ENCODE measurements at regions not wholly inside any gene's neighbourhood (a gene's known extent, or its start where the extent isn't known, plus 50 kb on each side); places are given as distances from the start of the nearest gene placed in this dataset.

DNA sequence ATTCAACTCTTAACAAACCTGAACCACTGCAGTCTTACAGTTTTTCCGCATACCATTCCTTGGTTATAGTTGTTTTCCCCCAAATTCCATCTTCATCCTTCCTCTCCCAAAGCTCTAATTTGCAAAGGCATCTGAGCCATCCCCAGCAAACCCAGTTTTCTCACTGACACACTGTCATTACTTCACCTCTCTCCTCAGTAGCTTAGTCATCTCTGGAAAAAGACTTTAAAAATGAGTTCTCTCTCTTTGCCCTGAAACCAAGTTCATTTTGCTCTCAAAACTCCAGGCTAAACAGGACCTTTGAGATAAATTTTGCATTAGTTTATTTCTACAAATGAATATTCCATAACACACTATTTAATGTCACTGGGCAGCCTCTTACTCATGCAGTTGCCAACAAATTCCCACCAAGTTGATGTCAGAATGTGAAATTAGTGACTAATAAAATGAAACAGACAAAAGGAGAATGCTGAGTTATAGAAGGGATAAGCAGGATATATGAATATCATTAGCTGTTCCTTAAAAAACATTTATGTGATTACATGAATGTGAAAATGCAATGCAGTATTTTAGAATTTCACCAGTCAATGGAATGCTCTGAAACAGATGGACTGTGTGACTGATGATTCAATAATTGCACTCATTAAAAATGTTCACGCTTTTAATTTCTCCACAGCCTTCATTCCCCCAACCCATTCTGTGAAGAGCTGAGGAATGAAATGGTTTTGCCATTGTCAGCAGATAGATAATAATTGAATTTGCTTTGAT is 107.4 kb upstream of the DMAC1 start:
- TF ChIP-seq, protein P1, sequence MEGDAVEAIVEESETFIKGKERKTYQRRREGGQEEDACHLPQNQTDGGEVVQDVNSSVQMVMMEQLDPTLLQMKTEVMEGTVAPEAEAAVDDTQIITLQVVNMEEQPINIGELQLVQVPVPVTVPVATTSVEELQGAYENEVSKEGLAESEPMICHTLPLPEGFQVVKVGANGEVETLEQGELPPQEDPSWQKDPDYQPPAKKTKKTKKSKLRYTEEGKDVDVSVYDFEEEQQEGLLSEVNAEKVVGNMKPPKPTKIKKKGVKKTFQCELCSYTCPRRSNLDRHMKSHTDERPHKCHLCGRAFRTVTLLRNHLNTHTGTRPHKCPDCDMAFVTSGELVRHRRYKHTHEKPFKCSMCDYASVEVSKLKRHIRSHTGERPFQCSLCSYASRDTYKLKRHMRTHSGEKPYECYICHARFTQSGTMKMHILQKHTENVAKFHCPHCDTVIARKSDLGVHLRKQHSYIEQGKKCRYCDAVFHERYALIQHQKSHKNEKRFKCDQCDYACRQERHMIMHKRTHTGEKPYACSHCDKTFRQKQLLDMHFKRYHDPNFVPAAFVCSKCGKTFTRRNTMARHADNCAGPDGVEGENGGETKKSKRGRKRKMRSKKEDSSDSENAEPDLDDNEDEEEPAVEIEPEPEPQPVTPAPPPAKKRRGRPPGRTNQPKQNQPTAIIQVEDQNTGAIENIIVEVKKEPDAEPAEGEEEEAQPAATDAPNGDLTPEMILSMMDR (IDR thresholded peaks at IDR 0.05) = no peak
- TF ChIP-seq EP300 (IDR thresholded peaks at IDR 0.05) = no peak
- no peak for TF ChIP-seq POLR2AphosphoS5 (IDR thresholded peaks at IDR 0.05)
- TF ChIP-seq POLR2A (IDR thresholded peaks at IDR 0.05) = no peak
- Histone ChIP-seq H3K36me3 (no peaks in the 10 kb centered on the region), H3K4me3 (no peak overlapping the region), H3K4me1 (no peaks in the 10 kb centered on the region), H3K9me3 (no peaks in the 10 kb centered on the region), H3K27me3 (no peaks in the 10 kb centered on the region), H3K27ac (no peak overlapping the region)
- 66 to 100% (median 96%) methylated on average over 2 of the region's 2 CpGs for WGBS, 5 donors
- intact Hi-C loops (cut with DNase I; ENCODE audit: low total_unique reads) = no loop called here
- DNase-seq = no peak

DNA sequence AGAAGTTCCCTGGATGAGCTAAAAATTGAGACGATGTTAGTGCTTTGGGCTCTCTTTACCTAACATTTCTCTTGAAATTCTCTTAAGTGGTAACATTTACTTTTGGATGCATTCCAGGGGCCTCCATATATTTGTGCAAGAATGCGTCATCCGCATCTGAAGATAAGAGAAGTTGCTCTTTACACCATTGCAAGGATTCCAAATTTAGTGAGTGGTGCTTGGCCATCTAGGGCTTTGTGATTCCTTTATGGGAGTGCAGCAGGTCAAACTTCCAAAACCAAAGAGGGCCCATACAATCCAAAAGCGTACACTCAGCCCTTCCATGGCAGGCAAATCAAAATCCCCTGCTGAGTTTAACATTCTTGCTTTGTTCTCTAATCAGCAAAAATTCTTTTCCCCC is 102.0 kb upstream of the DMAC1 start:
- no peak overlapping the region for H3K4me3 ChIP-seq
- peaks cover 0 to 3% (median 0%) of the 10 kb centered on the region in 4 donors for H3K4me1 ChIP-seq
- WGBS, 5 donors = 45 to 66% (median 49%) methylated on average over 4 of the region's 4 CpGs
- H3K36me3 ChIP-seq = no peaks in the 10 kb centered on the region
- no peaks in the 10 kb centered on the region for H3K9me3 ChIP-seq
- H3K27me3 ChIP-seq = no peaks in the 10 kb centered on the region
- no peak overlapping the region for H3K27ac ChIP-seq
- TF ChIP-seq, protein P1 (IDR thresholded peaks at IDR 0.05) = no peak
- no peak for TF ChIP-seq POLR2AphosphoS5 (IDR thresholded peaks at IDR 0.05)
- TF ChIP-seq POLR2A (IDR thresholded peaks at IDR 0.05) = no peak
- TF ChIP-seq EP300 (IDR thresholded peaks at IDR 0.05) = no peak
- intact Hi-C loops (cut with DNase I; ENCODE audit: low total_unique reads) = no loop called here
- peak in 1 of 2 donors; percentile 26 for DNase-seq

DNA sequence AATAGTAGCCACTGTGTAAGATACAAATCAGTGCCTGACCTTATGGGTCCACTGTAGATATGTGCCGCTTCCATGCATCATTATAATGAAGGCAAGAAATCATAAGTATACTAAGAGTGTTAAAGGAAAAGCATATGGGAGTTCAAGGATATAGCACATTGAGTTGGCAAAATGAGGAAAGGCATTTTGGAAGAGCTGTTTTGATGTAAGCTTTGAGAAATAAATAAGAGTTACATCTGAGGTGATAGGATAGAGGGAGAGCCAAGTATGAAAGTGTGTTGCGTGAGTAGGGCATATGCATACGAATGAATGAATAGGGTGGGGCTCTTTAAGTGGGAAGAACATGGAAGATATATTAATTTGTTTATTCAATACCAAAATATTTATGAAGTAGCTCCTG is 101.0 kb upstream of the DMAC1 start:
- peaks cover 0 to 3% (median 0%) of the 10 kb centered on the region in 4 donors for H3K4me1 ChIP-seq
- TF ChIP-seq EP300 (IDR thresholded peaks at IDR 0.05) (no peak), POLR2A (IDR thresholded peaks at IDR 0.05) (no peak), POLR2AphosphoS5 (IDR thresholded peaks at IDR 0.05) (no peak)
- TF ChIP-seq, protein P1 (IDR thresholded peaks at IDR 0.05) = no peak
- no peaks in the 10 kb centered on the region for H3K36me3 ChIP-seq
- DNase-seq = no peak
- no peak overlapping the region for H3K4me3 ChIP-seq
- H3K27ac ChIP-seq = no peak overlapping the region
- intact Hi-C loops (cut with DNase I; ENCODE audit: low total_unique reads) = no loop called here
- 93 to 96% (median 95%) methylated on average over 3 of the region's 3 CpGs for WGBS, 5 donors
- no peaks in the 10 kb centered on the region for H3K27me3 ChIP-seq
- H3K9me3 ChIP-seq = no peaks in the 10 kb centered on the region

DNA sequence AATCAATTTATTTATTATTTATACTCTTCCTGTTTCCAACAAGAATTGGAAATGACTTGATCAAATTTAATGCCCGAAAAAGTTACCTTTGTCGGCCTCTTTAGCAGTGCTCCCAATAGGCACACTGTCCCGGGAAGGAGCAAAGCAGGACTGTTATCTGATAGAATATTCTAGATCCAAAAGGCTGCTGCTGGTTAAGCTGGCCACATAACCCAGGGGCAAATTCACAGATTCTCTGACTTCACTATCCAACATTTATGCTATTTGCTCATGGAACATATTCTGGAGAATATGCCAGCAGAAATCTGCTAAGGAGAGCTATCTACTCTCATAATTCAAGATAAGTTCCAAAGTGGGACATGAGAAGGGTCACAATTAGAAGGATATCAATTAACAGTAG is 100.2 kb upstream of the DMAC1 start:
- Histone ChIP-seq H3K27me3 (no peaks in the 10 kb centered on the region), H3K27ac (no peak overlapping the region), H3K36me3 (no peaks in the 10 kb centered on the region), H3K4me1 (peaks cover 0 to 3% (median 0%) of the 10 kb centered on the region in 4 donors), H3K4me3 (no peak overlapping the region), H3K9me3 (no peaks in the 10 kb centered on the region)
- 58 to 77% (median 64%) methylated on average over 3 of the region's 3 CpGs for WGBS, 5 donors
- intact Hi-C loops (cut with DNase I; ENCODE audit: low total_unique reads) = no loop called here
- TF ChIP-seq POLR2AphosphoS5 (IDR thresholded peaks at IDR 0.05) = no peak
- no peak for TF ChIP-seq EP300 (IDR thresholded peaks at IDR 0.05)
- TF ChIP-seq, protein P1 (IDR thresholded peaks at IDR 0.05) = no peak
- TF ChIP-seq POLR2A (IDR thresholded peaks at IDR 0.05) = no peak
- DNase-seq = no peak
